ENCODE measurements at regions not wholly inside any gene's neighbourhood (a gene's known extent, or its start where the extent isn't known, plus 50 kb on each side); places are given as distances from the start of the nearest gene placed in this dataset.

DNA sequence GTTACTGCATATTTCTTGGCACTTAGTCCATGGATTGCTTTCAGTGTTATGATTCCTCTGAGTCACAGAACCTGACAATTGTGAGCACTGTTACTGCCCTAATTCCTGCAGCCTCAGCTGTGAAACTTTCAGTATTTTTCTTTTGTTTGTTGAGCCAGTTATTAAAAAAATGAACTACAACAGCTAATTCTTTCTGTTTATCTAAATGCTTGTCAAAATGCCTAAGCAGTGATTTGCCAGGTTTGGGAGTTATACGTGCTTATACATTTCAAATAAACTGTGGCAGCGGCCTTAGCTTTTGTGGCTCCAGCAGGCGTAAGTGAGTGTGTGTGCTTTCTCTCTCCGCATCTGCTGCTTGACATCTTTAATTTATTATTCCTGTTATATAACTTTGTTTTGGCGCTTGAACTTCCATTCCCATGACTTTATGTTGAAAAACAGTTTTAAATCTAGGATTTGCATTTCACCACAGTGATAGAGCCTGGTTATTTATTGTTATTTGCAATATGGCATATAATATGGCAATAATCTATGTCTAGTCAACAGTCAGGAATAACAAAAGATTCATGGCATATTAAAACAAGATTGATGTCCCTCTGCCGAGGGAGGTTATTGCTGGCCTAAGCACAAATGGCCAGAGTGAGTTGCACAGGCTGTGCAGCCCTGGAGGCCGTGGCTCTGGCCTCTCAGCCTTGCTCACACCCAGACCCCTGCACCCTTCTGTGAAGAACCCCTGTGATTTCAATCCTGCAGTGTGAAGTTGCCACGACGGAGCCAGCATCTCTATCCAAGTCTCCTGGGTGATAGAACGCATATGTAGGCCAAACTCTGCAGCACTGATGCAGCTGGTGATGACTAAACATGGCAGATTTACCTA is 303.4 kb downstream of the THBS2 start:
- TF ChIP-seq, protein P1, sequence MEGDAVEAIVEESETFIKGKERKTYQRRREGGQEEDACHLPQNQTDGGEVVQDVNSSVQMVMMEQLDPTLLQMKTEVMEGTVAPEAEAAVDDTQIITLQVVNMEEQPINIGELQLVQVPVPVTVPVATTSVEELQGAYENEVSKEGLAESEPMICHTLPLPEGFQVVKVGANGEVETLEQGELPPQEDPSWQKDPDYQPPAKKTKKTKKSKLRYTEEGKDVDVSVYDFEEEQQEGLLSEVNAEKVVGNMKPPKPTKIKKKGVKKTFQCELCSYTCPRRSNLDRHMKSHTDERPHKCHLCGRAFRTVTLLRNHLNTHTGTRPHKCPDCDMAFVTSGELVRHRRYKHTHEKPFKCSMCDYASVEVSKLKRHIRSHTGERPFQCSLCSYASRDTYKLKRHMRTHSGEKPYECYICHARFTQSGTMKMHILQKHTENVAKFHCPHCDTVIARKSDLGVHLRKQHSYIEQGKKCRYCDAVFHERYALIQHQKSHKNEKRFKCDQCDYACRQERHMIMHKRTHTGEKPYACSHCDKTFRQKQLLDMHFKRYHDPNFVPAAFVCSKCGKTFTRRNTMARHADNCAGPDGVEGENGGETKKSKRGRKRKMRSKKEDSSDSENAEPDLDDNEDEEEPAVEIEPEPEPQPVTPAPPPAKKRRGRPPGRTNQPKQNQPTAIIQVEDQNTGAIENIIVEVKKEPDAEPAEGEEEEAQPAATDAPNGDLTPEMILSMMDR (IDR thresholded peaks at IDR 0.05) = no peak
- TF ChIP-seq POLR2A (IDR thresholded peaks at IDR 0.05) = no peak
- Histone ChIP-seq H3K27me3 (peaks cover 0 to 18% (median 0%) of the 10 kb centered on the region in 9 donors), H3K9me3 (no peaks in the 10 kb centered on the region), H3K27ac (peak overlapping the region in 5 of 12 donors; percentile 11 to 74 (median 36)), H3K36me3 (no peaks in the 10 kb centered on the region), H3K4me3 (no peak overlapping the region), H3K4me1 (peaks cover 0 to 2% (median 0%) of the 10 kb centered on the region in 12 donors)
- ATAC-seq = peak in 3 of 4 donors; percentile 37 to 55 (median 48)
- intact Hi-C loops (cut with DNase I) = loop anchor here in 6 of 10 donors (10.0 kb wide), 7 partner anchors 535 to 1585 kb away; partner anchors contain the start of genes C6orf120 (in 1 of the 6), DYNLT2 (in 1 of the 6), ERMARD (in 1 of the 6) and WDR27 (in 1 of the 6)
- no peak for DNase-seq
- 67 to 75% (median 71%) methylated on average over 9 to 10 of the region's 10 CpGs for WGBS, 4 donors

DNA sequence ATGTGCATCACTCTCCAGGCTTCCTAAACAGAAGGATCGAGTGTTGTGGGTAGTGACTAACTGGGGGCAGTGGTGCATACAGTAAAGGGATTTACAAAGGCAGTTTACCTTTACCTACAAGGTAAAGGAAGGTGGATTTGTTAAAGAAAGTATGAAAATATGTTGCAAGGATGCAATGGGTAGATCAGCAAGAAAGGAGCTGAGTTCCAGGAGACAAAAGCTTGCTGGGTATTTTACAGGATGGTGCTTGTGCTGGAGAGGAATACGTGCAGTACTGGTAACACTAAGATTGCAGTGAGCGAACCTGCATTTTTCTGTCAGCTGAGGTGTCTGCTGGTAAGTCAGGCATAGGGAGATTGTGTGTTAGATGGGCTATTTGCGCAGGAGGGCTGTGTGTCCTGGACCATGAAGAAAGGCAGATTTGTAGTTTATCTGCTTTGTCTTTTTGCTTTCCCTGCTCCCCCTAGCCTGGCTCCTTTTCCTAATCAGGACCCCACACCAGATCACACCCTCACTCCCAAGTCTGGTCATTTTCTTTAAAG is 304.6 kb downstream of the THBS2 start:
- 80 to 92% (median 85%) methylated on average over 4 of the region's 4 CpGs for WGBS, 4 donors
- H3K9me3 ChIP-seq = no peaks in the 10 kb centered on the region
- DNase-seq = no peak
- peak overlapping the region in 1 of 12 donors; percentile 35 for H3K27ac ChIP-seq
- TF ChIP-seq, protein P1 (IDR thresholded peaks at IDR 0.05) = no peak
- TF ChIP-seq POLR2A (IDR thresholded peaks at IDR 0.05) = no peak
- H3K4me3 ChIP-seq = no peak overlapping the region
- H3K36me3 ChIP-seq = no peaks in the 10 kb centered on the region
- ATAC-seq = no peak
- peaks cover 0 to 13% (median 0%) of the 10 kb centered on the region in 9 donors for H3K27me3 ChIP-seq
- intact Hi-C loops (cut with DNase I) = no loop called here
- H3K4me1 ChIP-seq = peaks cover 0 to 2% (median 0%) of the 10 kb centered on the region in 12 donors

DNA sequence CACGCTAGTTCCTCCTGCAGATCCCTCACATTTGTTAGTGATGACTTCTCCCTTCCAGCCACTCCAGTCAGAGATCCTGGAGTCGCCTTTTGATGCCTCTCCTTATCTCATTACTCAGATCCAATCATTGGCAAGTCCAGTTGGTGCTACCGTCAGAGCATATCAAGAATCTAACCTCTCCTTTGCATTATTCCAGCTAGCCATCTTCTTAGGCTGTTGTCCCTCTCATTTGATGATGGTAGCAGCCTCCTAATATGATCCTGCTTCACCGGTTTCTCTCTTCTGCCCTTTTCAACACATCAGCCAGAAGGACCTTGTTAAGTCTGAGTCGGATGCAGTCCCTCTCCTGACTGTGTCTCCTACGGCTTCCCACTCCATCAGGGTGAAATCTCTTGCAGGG is 305.6 kb downstream of the THBS2 start:
- no peak overlapping the region for H3K4me3 ChIP-seq
- peaks cover 0 to 9% (median 0%) of the 10 kb centered on the region in 9 donors for H3K27me3 ChIP-seq
- H3K9me3 ChIP-seq = no peaks in the 10 kb centered on the region
- H3K4me1 ChIP-seq = peaks cover 0 to 2% (median 0%) of the 10 kb centered on the region in 12 donors
- ATAC-seq = no peak
- intact Hi-C loops (cut with DNase I) = no loop called here
- H3K27ac ChIP-seq = no peak overlapping the region
- 62 to 78% (median 70%) methylated on average over 6 of the region's 6 CpGs for WGBS, 4 donors
- no peak for TF ChIP-seq POLR2A (IDR thresholded peaks at IDR 0.05)
- TF ChIP-seq, protein P1 (IDR thresholded peaks at IDR 0.05) = no peak
- no peaks in the 10 kb centered on the region for H3K36me3 ChIP-seq
- DNase-seq = no peak

DNA sequence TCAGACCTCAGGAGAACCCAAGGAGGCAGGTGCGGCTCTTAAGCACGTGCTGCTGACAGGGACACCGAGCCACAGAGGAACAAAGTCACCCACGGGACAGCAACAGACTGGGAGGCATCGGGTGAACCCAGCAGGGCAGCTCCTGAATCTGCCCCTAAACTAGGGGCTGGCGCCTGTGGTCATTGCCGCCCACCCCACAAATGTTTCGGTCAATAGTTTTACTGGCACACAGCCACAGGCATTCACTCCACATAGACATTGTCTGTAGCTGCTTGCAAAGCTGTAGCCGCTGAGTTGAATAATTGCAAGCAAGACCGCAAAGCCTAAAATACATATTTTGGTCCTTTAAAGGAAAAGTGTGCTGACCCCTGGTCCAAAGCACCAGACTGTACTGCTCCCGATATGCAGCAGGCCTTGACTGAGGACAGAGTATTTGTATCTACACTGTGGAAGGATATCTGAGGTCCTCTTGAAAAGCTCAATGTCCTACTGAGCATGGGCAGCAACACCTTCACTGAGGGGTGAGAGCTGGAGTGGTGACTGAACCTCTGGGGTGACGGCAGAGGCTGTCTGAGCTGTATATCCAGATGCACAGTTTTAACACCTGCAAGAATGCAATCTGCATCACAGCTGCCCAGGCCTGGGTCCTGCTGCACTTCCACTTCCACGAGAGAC is 310.3 kb downstream of the THBS2 start:
- peaks cover 0 to 17% (median 0%) of the 10 kb centered on the region in 9 donors for H3K27me3 ChIP-seq
- DNase-seq = no peak
- ATAC-seq = peak in 1 of 4 donors; percentile 36
- H3K9me3 ChIP-seq = no peaks in the 10 kb centered on the region
- intact Hi-C loops (cut with DNase I) = no loop called here
- WGBS, 4 donors = 65 to 78% (median 67%) methylated on average over 7 to 13 of the region's 13 CpGs
- no peaks in the 10 kb centered on the region for H3K4me1 ChIP-seq
- H3K36me3 ChIP-seq = no peaks in the 10 kb centered on the region
- H3K27ac ChIP-seq = no peak overlapping the region
- no peak overlapping the region for H3K4me3 ChIP-seq
- TF ChIP-seq, protein P1 (IDR thresholded peaks at IDR 0.05) = no peak
- TF ChIP-seq POLR2A (IDR thresholded peaks at IDR 0.05) = no peak

All from heart left ventricle (tissue), 16 donors.